ENCODE measurements at regions not wholly inside any gene's neighbourhood (a gene's known extent, or its start where the extent isn't known, plus 50 kb on each side); places are given as distances from the start of the nearest gene placed in this dataset.

DNA sequence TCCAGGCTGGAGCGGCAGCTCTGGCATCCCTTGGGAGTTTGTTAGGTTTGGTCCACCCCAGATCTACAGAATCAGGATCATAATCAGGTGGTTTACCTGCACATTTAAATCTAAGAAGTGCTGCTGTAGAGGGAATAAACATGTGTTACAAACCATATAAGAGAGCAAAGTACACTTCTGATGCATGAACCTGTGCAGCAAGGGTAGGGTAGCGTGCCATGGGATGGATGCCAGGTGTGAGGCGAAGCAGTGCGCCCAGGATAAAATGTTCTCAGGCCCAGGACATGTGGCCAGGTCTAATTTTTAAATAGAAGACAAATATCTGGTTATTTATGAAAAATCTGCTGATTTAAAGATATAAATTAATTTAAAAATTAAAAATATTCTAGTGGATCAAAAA lies 308.8 kb upstream of the USP24 start:
- TF ChIP-seq, protein P1, sequence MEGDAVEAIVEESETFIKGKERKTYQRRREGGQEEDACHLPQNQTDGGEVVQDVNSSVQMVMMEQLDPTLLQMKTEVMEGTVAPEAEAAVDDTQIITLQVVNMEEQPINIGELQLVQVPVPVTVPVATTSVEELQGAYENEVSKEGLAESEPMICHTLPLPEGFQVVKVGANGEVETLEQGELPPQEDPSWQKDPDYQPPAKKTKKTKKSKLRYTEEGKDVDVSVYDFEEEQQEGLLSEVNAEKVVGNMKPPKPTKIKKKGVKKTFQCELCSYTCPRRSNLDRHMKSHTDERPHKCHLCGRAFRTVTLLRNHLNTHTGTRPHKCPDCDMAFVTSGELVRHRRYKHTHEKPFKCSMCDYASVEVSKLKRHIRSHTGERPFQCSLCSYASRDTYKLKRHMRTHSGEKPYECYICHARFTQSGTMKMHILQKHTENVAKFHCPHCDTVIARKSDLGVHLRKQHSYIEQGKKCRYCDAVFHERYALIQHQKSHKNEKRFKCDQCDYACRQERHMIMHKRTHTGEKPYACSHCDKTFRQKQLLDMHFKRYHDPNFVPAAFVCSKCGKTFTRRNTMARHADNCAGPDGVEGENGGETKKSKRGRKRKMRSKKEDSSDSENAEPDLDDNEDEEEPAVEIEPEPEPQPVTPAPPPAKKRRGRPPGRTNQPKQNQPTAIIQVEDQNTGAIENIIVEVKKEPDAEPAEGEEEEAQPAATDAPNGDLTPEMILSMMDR (IDR thresholded peaks at IDR 0.05; ENCODE audit: insufficient read depth, low read depth, low read length), result no peak
- H3K4me3 ChIP-seq (ENCODE audit: low read depth, low read length), result no peak overlapping the region
- DNase-seq (ENCODE audit: low read depth), result no peak

DNA sequence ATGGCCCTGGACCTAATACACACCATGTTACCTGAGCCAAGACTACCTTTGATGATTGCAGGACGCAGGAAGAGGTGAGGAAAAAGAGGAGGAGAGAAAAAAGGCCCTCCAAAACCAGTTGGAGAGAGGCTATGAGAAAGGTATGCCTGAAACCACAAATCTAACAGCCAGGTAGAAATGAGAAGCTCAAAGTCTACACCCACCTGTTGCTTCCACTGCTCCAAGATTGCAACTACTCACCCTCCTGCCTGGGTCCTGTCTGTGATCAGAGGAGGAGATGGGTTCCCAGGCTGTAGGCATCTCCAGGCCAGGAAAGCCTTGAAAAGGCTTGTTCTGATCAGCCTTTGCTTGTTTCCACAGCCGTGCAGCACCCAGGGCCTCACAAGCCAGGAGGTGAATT lies 307.8 kb upstream of the USP24 start:
- TF ChIP-seq, protein P1 (IDR thresholded peaks at IDR 0.05; ENCODE audit: insufficient read depth, low read depth, low read length), result no peak
- no peak for DNase-seq (ENCODE audit: low read depth)
- H3K4me3 ChIP-seq (ENCODE audit: low read depth, low read length), result no peak overlapping the region

- no peak overlapping the region for H3K4me3 ChIP-seq (ENCODE audit: low read depth, low read length)
- TF ChIP-seq, protein P1 (IDR thresholded peaks at IDR 0.05; ENCODE audit: insufficient read depth, low read depth, low read length), result no peak
- no peak for DNase-seq (ENCODE audit: low read depth)
Measured at GRCh38 chr1:55522353-55522903, 307.3 kb upstream of the USP24 start.

GRCh38 chr1:55520861-55521260 lies 305.7 kb upstream of the USP24 start:
- no peak for DNase-seq (ENCODE audit: low read depth)
- TF ChIP-seq, protein P1 (IDR thresholded peaks at IDR 0.05; ENCODE audit: insufficient read depth, low read depth, low read length), result no peak
- no peak overlapping the region for H3K4me3 ChIP-seq (ENCODE audit: low read depth, low read length)

- TF ChIP-seq, protein P1 (IDR thresholded peaks at IDR 0.05; ENCODE audit: insufficient read depth, low read depth, low read length), result no peak
- H3K4me3 ChIP-seq (ENCODE audit: low read depth, low read length), result no peak overlapping the region
- peak; percentile 57 for DNase-seq (ENCODE audit: low read depth)
Measured at GRCh38 chr1:55519937-55520683, 304.9 kb upstream of the USP24 start.

GRCh38 chr1:55519276-55519675 lies 304.1 kb upstream of the USP24 start:
- TF ChIP-seq, protein P1 (IDR thresholded peaks at IDR 0.05; ENCODE audit: insufficient read depth, low read depth, low read length), result no peak
- H3K4me3 ChIP-seq (ENCODE audit: low read depth, low read length), result no peak overlapping the region
- no peak for DNase-seq (ENCODE audit: low read depth)
